ENCODE measurements at regions not wholly inside any gene's neighbourhood (a gene's known extent, or its start where the extent isn't known, plus 50 kb on each side); places are given as distances from the start of the nearest gene placed in this dataset.

DNA sequence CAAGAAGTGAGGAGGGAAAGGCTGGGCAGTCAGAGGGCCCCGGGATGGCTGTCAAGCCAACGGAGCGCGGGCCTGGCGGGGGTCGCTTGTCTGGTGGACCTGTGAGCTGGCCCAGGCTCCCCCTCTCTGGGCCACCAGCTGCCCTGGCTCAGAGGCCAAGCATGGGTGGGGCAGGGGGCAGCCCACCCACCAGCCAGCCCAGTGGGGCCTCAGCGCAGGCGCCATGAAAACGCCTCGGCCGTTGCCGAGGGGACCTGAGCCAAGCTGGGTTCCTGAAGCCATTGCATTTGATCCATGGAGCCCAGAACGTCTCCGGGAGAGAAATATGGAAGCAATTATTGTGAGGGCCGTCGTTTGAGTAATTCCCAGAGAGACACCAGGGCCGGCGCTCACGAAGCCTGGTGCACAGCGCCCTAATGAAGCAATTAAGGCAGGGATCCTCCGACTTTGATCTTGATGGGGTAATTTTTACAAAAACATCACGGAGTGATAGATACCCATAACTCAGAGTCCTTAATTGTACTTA, 90.5 kb upstream of the TTC34 start:
- Histone ChIP-seq H3K27me3 (replicated peaks; ENCODE audit: insufficient read depth, low read depth, low read length, poor library complexity) (peaks cover 6% of the 10 kb centered on the region), H3K36me3 (ENCODE audit: insufficient read depth, low read length, poor library complexity, severe bottlenecking) (no peaks in the 10 kb centered on the region), H3K4me1 (ENCODE audit: insufficient read depth, low read length, poor library complexity, severe bottlenecking) (no peaks in the 10 kb centered on the region), H3K4me3 (ENCODE audit: low read depth, low read length, poor library complexity, severe bottlenecking) (no peak overlapping the region), H3K27ac (ENCODE audit: low read depth, low read length, poor library complexity, severe bottlenecking) (no peak overlapping the region), H3K9me3 (ENCODE audit: low read depth, low read length, poor library complexity, severe bottlenecking) (peaks cover 11% of the 10 kb centered on the region)
- ChIA-PET CTCF (no interaction called here), POLR2A (ENCODE audit: low non-redundant PET) (no interaction called here)
- intact Hi-C loops (cut with micrococcal nuclease; ENCODE audit: unreplicated experiment) = no loop called here
- no peak for TF ChIP-seq EZH2 (IDR thresholded peaks at IDR 0.05; ENCODE audit: borderline replicate concordance, low read depth, low read length, poor library complexity, severe bottlenecking)
- TF ChIP-seq, protein P1, sequence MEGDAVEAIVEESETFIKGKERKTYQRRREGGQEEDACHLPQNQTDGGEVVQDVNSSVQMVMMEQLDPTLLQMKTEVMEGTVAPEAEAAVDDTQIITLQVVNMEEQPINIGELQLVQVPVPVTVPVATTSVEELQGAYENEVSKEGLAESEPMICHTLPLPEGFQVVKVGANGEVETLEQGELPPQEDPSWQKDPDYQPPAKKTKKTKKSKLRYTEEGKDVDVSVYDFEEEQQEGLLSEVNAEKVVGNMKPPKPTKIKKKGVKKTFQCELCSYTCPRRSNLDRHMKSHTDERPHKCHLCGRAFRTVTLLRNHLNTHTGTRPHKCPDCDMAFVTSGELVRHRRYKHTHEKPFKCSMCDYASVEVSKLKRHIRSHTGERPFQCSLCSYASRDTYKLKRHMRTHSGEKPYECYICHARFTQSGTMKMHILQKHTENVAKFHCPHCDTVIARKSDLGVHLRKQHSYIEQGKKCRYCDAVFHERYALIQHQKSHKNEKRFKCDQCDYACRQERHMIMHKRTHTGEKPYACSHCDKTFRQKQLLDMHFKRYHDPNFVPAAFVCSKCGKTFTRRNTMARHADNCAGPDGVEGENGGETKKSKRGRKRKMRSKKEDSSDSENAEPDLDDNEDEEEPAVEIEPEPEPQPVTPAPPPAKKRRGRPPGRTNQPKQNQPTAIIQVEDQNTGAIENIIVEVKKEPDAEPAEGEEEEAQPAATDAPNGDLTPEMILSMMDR (conservative IDR thresholded peaks at IDR 0.05; ENCODE audit: low read depth, low read length) = no peak
- DNase-seq (ENCODE audit: low spot score) = no peak
- BruUV-seq (replicated peaks) = no TSS peak

DNA sequence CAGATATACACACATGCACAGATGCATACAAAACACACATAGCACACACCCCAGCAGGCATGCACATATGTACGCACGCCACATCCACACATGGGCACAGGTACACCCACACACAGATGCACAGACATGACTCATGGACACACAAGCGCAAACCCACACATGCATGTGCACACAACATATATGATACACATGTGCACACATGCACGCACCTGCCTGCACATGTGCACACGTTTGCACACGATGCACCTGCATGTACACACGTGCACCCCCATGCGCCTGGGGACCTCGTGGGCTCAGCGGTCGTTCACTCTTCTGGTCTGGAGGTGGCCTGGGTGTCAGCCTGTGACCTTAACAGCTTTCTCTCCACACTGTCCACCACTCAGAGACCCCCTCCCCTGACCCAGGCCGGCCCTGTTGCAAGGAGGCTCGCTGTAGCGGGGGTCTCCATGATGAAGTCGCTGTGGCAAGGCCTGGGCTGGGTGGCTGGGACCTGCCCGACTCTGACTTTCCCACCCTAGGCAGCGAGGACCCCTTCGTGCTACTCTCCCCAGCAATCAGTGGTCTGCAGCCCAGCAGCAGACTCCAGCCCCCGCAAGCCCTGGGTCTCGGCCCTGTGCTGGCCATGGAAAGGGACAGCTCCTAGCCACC, 92.1 kb upstream of the TTC34 start:
- intact Hi-C loops (cut with micrococcal nuclease; ENCODE audit: unreplicated experiment) = no loop called here
- CTCF ChIA-PET = no interaction called here
- Histone ChIP-seq H3K9me3 (ENCODE audit: low read depth, low read length, poor library complexity, severe bottlenecking) (peaks cover 12% of the 10 kb centered on the region), H3K36me3 (ENCODE audit: insufficient read depth, low read length, poor library complexity, severe bottlenecking) (no peaks in the 10 kb centered on the region), H3K27me3 (replicated peaks; ENCODE audit: insufficient read depth, low read depth, low read length, poor library complexity) (peaks cover 6% of the 10 kb centered on the region), H3K4me1 (ENCODE audit: insufficient read depth, low read length, poor library complexity, severe bottlenecking) (no peaks in the 10 kb centered on the region), H3K4me3 (ENCODE audit: low read depth, low read length, poor library complexity, severe bottlenecking) (no peak overlapping the region), H3K27ac (ENCODE audit: low read depth, low read length, poor library complexity, severe bottlenecking) (no peak overlapping the region)
- no peak for DNase-seq (ENCODE audit: low spot score)
- BruUV-seq (replicated peaks) = no TSS peak
- TF ChIP-seq, protein P1 (conservative IDR thresholded peaks at IDR 0.05; ENCODE audit: low read depth, low read length) = no peak
- TF ChIP-seq EZH2 (IDR thresholded peaks at IDR 0.05; ENCODE audit: borderline replicate concordance, low read depth, low read length, poor library complexity, severe bottlenecking) = no peak
- POLR2A ChIA-PET (ENCODE audit: low non-redundant PET) = no interaction called here

DNA sequence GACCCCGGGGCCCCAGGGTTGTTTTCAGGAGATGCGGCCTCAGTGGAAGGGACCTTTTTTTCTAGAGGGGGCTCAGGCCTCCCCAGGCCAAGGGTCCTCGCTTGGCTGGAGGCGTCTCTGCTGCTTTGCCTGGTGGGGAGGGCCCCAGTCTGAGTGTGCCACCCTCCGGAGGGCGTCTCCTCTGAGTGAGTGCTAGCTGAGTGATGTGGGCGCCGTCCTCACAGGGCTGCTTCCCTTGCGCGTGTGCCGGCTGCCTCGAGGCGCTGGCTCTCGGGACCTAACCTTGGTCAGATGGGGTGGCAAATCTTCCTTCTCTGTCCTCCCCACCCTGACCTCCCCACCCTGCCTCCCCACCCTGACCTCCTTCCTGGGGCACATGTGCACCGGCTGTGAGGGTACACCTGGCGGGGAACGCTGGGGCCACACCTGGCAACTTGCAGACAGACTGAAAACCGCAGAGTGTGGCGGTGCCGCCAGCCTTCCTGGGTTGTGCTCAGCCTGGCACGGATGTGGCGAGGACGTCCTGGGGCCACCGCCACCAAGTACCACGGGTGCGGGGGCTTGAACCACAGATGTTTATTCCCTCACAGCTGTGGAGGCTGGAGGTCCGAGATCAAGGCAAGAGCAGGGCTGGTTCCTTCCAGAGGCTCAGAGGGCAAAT, 93.0 kb upstream of the TTC34 start:
- DNase-seq (ENCODE audit: low spot score) = no peak
- TF ChIP-seq, protein P1 (conservative IDR thresholded peaks at IDR 0.05; ENCODE audit: low read depth, low read length) = no peak
- TF ChIP-seq EZH2 (IDR thresholded peaks at IDR 0.05; ENCODE audit: borderline replicate concordance, low read depth, low read length, poor library complexity, severe bottlenecking) = no peak
- no peak overlapping the region for H3K27ac ChIP-seq (ENCODE audit: low read depth, low read length, poor library complexity, severe bottlenecking)
- intact Hi-C loops (cut with micrococcal nuclease; ENCODE audit: unreplicated experiment) = no loop called here
- H3K4me3 ChIP-seq (ENCODE audit: low read depth, low read length, poor library complexity, severe bottlenecking) = no peak overlapping the region
- CTCF ChIA-PET = no interaction called here
- no peaks in the 10 kb centered on the region for H3K4me1 ChIP-seq (ENCODE audit: insufficient read depth, low read length, poor library complexity, severe bottlenecking)
- peaks cover 12% of the 10 kb centered on the region for H3K9me3 ChIP-seq (ENCODE audit: low read depth, low read length, poor library complexity, severe bottlenecking)
- H3K36me3 ChIP-seq (ENCODE audit: insufficient read depth, low read length, poor library complexity, severe bottlenecking) = no peaks in the 10 kb centered on the region
- POLR2A ChIA-PET (ENCODE audit: low non-redundant PET) = no interaction called here
- H3K27me3 ChIP-seq (replicated peaks; ENCODE audit: insufficient read depth, low read depth, low read length, poor library complexity) = peaks cover 6% of the 10 kb centered on the region
- BruUV-seq (replicated peaks) = no TSS peak
